Suprapubic skin (tissue), 3 donors: ENCODE measurements at regions not wholly inside any gene's neighbourhood (a gene's known extent, or its start where the extent isn't known, plus 50 kb on each side); places are given as distances from the start of the nearest gene placed in this dataset.

Experiments
- POLR2A ChIP-seq, 2 donors: fragments of 450-650 bp; IDR thresholded peaks; one replicate each; pipeline ENCODE4 v1.6.1; 2017; ENCODE audit warnings: antibody characterized with exemption in 2 of 2, mild to moderate bottlenecking in 2 of 2, moderate library complexity in 2 of 2
- TF ChIP-seq, protein P1 (sequence below), 2 donors: fragments of 200-600 bp in 1 of 2; fragments of 450-650 bp in 1 of 2; sonication (generic) in 1 of 2; IDR thresholded peaks; one replicate each; pipeline ENCODE4 v1.5.1; 2016 to 2019; ENCODE audit warnings: antibody characterized with exemption in 2 of 2, mild to moderate bottlenecking in 1 of 2, moderate library complexity in 1 of 2

DNA sequence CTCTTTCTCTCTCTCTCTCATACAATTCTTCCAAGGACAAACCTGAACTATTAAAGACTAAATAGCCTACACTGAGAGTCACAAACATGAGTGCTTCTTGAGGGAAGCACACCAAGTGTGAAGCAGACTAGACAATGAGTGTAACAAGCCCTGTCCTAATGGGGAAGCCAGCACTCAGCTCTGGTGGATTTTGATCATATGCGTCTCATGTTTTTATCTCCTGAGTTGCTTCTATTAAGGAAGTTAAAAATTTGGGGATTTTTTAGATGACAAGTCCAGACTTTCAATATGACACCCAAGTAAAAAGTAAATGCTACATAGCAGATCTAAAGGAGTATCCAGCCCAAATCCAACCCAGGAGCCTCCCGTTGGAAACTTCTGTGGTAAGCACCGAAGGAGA lies 437.8 kb downstream of the RFC3 start:
- TF ChIP-seq, protein P1, sequence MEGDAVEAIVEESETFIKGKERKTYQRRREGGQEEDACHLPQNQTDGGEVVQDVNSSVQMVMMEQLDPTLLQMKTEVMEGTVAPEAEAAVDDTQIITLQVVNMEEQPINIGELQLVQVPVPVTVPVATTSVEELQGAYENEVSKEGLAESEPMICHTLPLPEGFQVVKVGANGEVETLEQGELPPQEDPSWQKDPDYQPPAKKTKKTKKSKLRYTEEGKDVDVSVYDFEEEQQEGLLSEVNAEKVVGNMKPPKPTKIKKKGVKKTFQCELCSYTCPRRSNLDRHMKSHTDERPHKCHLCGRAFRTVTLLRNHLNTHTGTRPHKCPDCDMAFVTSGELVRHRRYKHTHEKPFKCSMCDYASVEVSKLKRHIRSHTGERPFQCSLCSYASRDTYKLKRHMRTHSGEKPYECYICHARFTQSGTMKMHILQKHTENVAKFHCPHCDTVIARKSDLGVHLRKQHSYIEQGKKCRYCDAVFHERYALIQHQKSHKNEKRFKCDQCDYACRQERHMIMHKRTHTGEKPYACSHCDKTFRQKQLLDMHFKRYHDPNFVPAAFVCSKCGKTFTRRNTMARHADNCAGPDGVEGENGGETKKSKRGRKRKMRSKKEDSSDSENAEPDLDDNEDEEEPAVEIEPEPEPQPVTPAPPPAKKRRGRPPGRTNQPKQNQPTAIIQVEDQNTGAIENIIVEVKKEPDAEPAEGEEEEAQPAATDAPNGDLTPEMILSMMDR (IDR thresholded peaks at IDR 0.05) = no peak
- no peak for TF ChIP-seq POLR2A (IDR thresholded peaks at IDR 0.05)
